ENCODE measurements at regions not wholly inside any gene's neighbourhood (a gene's known extent, or its start where the extent isn't known, plus 50 kb on each side); places are given as distances from the start of the nearest gene placed in this dataset.

- no peak for DNase-seq (ENCODE audit: low spot score)
These were observed 360.9 kb downstream of the BCKDHB start for GRCh38 chr6:80467408-80467807.

- no peak for DNase-seq (ENCODE audit: low spot score)
These were observed 360.5 kb downstream of the BCKDHB start for GRCh38 chr6:80466981-80467380.

- no peak for DNase-seq (ENCODE audit: low spot score)
These were observed 359.0 kb downstream of the BCKDHB start for GRCh38 chr6:80465513-80465912.

- DNase-seq (ENCODE audit: low spot score), result no peak
These were observed 358.4 kb downstream of the BCKDHB start for GRCh38 chr6:80464901-80465300.

GRCh38 chr6:80463197-80463596 lies 356.7 kb downstream of the BCKDHB start:
- DNase-seq (ENCODE audit: low spot score), result no peak

GRCh38 chr6:80460257-80460865 lies 353.9 kb downstream of the BCKDHB start:
- peak; percentile 64 for DNase-seq (ENCODE audit: low spot score)

- DNase-seq (ENCODE audit: low spot score), result peak; percentile 97
These were observed 351.0 kb downstream of the BCKDHB start for GRCh38 chr6:80457439-80457933.

GRCh38 chr6:80456724-80457438 lies 350.4 kb downstream of the BCKDHB start:
- peak; percentile 9 for DNase-seq (ENCODE audit: low spot score)

- no peak for DNase-seq (ENCODE audit: low spot score)
These were observed 348.3 kb downstream of the BCKDHB start for GRCh38 chr6:80454661-80455365.

- DNase-seq (ENCODE audit: low spot score), result peak; percentile 14
These were observed 347.7 kb downstream of the BCKDHB start for GRCh38 chr6:80454197-80454596.

- no peak for DNase-seq (ENCODE audit: low spot score)
These were observed 343.3 kb downstream of the BCKDHB start for GRCh38 chr6:80449726-80450125.

GRCh38 chr6:80446454-80447045 lies 340.1 kb downstream of the BCKDHB start:
- DNase-seq (ENCODE audit: low spot score), result no peak

GRCh38 chr6:80445751-80446150 lies 339.3 kb downstream of the BCKDHB start:
- no peak for DNase-seq (ENCODE audit: low spot score)

- no peak for DNase-seq (ENCODE audit: low spot score)
These were observed 335.9 kb downstream of the BCKDHB start for GRCh38 chr6:80442366-80442765.

GRCh38 chr6:80441131-80441530 lies 334.7 kb downstream of the BCKDHB start:
- DNase-seq (ENCODE audit: low spot score), result no peak

- no peak for DNase-seq (ENCODE audit: low spot score)
These were observed 334.1 kb downstream of the BCKDHB start for GRCh38 chr6:80440496-80441115.

GRCh38 chr6:80439721-80440470 lies 333.4 kb downstream of the BCKDHB start:
- no peak for DNase-seq (ENCODE audit: low spot score)

GRCh38 chr6:80438772-80439171 lies 332.3 kb downstream of the BCKDHB start:
- DNase-seq (ENCODE audit: low spot score), result peak; percentile 48

GRCh38 chr6:80437801-80438200 lies 331.3 kb downstream of the BCKDHB start:
- DNase-seq (ENCODE audit: low spot score), result peak; percentile 24

- DNase-seq (ENCODE audit: low spot score), result no peak
These were observed 330.8 kb downstream of the BCKDHB start for GRCh38 chr6:80437221-80437620.

- DNase-seq (ENCODE audit: low spot score), result no peak
These were observed 330.2 kb downstream of the BCKDHB start for GRCh38 chr6:80436663-80437062.
